Urinary bladder (tissue), 3 donors: ENCODE measurements at regions not wholly inside any gene's neighbourhood (a gene's known extent, or its start where the extent isn't known, plus 50 kb on each side); places are given as distances from the start of the nearest gene placed in this dataset.

ENCODE experiments used
- DNase-seq: peaks from one replicate; pipeline ENCODE4 v3.0.0-alpha.2; 2015; ENCODE audit errors: extremely low spot score
- H3K27ac ChIP-seq: one replicate; pipeline ENCODE4 v1.5.1; 2013; ENCODE audit warnings: low read depth, mild to moderate bottlenecking, moderate library complexity
- H3K36me3 ChIP-seq: one replicate; pipeline ENCODE4 v1.6.1; 2013; ENCODE audit warnings: mild to moderate bottlenecking, moderate library complexity; ENCODE audit not compliant: insufficient read depth
- H3K4me1 ChIP-seq: one replicate; pipeline ENCODE4 v1.6.1; 2013; ENCODE audit warnings: mild to moderate bottlenecking, moderate library complexity; ENCODE audit not compliant: insufficient read depth
- H3K4me3 ChIP-seq: one replicate; pipeline ENCODE4 v1.5.1; 2013; ENCODE audit warnings: low read depth, low read length
- WGBS: extraction: QIAGEN DNeasy Blood & Tissue Kit; methylation state at CpG from one replicate; pipeline ENCODE4 v1.1.7; 2013; 5-methylcytosine and 5-hydroxymethylcytosine counted together
- donor health status: healthy with polysubstance abuse.
- donor health status: healthy.

GRCh38 chr2:120856421-120856862 is 120.8 kb downstream of the GLI2 start:
- no peak overlapping the region for H3K4me3 ChIP-seq
- no peak for DNase-seq
- no peaks in the 10 kb centered on the region for H3K4me1 ChIP-seq
- no peak overlapping the region for H3K27ac ChIP-seq
- 59% methylated on average over 13 of the region's 13 CpGs for WGBS
- H3K36me3 ChIP-seq: no peaks in the 10 kb centered on the region

GRCh38 chr2:120857422-120857821 is 121.8 kb downstream of the GLI2 start:
- no peak overlapping the region for H3K4me3 ChIP-seq
- H3K36me3 ChIP-seq: no peaks in the 10 kb centered on the region
- 95% methylated on average over 4 of the region's 4 CpGs for WGBS
- H3K27ac ChIP-seq: no peak overlapping the region
- DNase-seq: no peak
- no peaks in the 10 kb centered on the region for H3K4me1 ChIP-seq

- Histone ChIP-seq H3K27ac (no peak overlapping the region), H3K36me3 (no peaks in the 10 kb centered on the region), H3K4me1 (no peaks in the 10 kb centered on the region), H3K4me3 (no peak overlapping the region)
- DNase-seq: no peak
- 93% methylated on average over 7 of the region's 7 CpGs for WGBS
Observed at GRCh38 chr2:120857931-120858330, 122.3 kb downstream of the GLI2 start.

- DNase-seq: no peak
- no peak overlapping the region for H3K27ac ChIP-seq
Observed at GRCh38 chr2:120858361-120859106, 122.9 kb downstream of the GLI2 start.

GRCh38 chr2:120859128-120859527 is 123.5 kb downstream of the GLI2 start:
- WGBS: 72% methylated on average over 4 of the region's 4 CpGs
- no peak for DNase-seq

More at GRCh38 chr2:120858361-120859106, 122.9 kb downstream of the GLI2 start:
- 85% methylated on average over 12 of the region's 12 CpGs for WGBS
- H3K4me3 ChIP-seq: no peak overlapping the region
- no peaks in the 10 kb centered on the region for H3K4me1 ChIP-seq
- H3K36me3 ChIP-seq: no peaks in the 10 kb centered on the region

GRCh38 chr2:120859814-120860578 is 124.3 kb downstream of the GLI2 start:
- H3K4me3 ChIP-seq: no peak overlapping the region
- 92% methylated on average over 14 of the region's 14 CpGs for WGBS
- no peaks in the 10 kb centered on the region for H3K4me1 ChIP-seq
- no peak overlapping the region for H3K27ac ChIP-seq
- DNase-seq: no peak
- no peaks in the 10 kb centered on the region for H3K36me3 ChIP-seq

More at GRCh38 chr2:120859128-120859527, 123.5 kb downstream of the GLI2 start:
- H3K27ac ChIP-seq: no peak overlapping the region
- H3K36me3 ChIP-seq: no peaks in the 10 kb centered on the region
- H3K4me1 ChIP-seq: no peaks in the 10 kb centered on the region
- no peak overlapping the region for H3K4me3 ChIP-seq

GRCh38 chr2:120860579-120860922 is 124.9 kb downstream of the GLI2 start:
- no peak for DNase-seq
- no peaks in the 10 kb centered on the region for H3K36me3 ChIP-seq
- no peak overlapping the region for H3K4me3 ChIP-seq
- 93% methylated on average over 4 of the region's 4 CpGs for WGBS
- no peak overlapping the region for H3K27ac ChIP-seq
- no peaks in the 10 kb centered on the region for H3K4me1 ChIP-seq

GRCh38 chr2:120861191-120861575 is 125.5 kb downstream of the GLI2 start:
- Histone ChIP-seq H3K27ac (no peak overlapping the region), H3K36me3 (no peaks in the 10 kb centered on the region), H3K4me1 (no peaks in the 10 kb centered on the region), H3K4me3 (no peak overlapping the region)
- DNase-seq: no peak
- 93% methylated on average over 5 of the region's 5 CpGs for WGBS

- Histone ChIP-seq H3K36me3 (no peaks in the 10 kb centered on the region), H3K4me1 (no peaks in the 10 kb centered on the region), H3K27ac (no peak overlapping the region), H3K4me3 (no peak overlapping the region)
- DNase-seq: no peak
- 78% methylated on average over 17 of the region's 17 CpGs for WGBS
Observed at GRCh38 chr2:120861576-120862191, 126.0 kb downstream of the GLI2 start.

- WGBS: 75% methylated on average over 18 of the region's 18 CpGs
- no peak for DNase-seq
- Histone ChIP-seq H3K4me3 (no peak overlapping the region), H3K4me1 (no peaks in the 10 kb centered on the region), H3K27ac (no peak overlapping the region), H3K36me3 (no peaks in the 10 kb centered on the region)
Observed at GRCh38 chr2:120862201-120863060, 126.8 kb downstream of the GLI2 start.

GRCh38 chr2:120863146-120863545 is 127.5 kb downstream of the GLI2 start:
- Histone ChIP-seq H3K4me3 (no peak overlapping the region), H3K4me1 (no peaks in the 10 kb centered on the region), H3K36me3 (no peaks in the 10 kb centered on the region), H3K27ac (no peak overlapping the region)
- DNase-seq: no peak
- WGBS: 89% methylated on average over 9 of the region's 9 CpGs

GRCh38 chr2:120863661-120864320 is 128.1 kb downstream of the GLI2 start:
- Histone ChIP-seq H3K36me3 (no peaks in the 10 kb centered on the region), H3K4me1 (no peaks in the 10 kb centered on the region), H3K4me3 (no peak overlapping the region), H3K27ac (no peak overlapping the region)
- 74% methylated on average over 10 of the region's 10 CpGs for WGBS
- no peak for DNase-seq

GRCh38 chr2:120864981-120865380 is 129.3 kb downstream of the GLI2 start:
- Histone ChIP-seq H3K4me3 (no peak overlapping the region), H3K27ac (no peak overlapping the region), H3K36me3 (no peaks in the 10 kb centered on the region), H3K4me1 (no peaks in the 10 kb centered on the region)
- no peak for DNase-seq
- 63% methylated on average over 11 of the region's 11 CpGs for WGBS
